Panc1 (cell line): ENCODE measurements at regions not wholly inside any gene's neighbourhood (a gene's known extent, or its start where the extent isn't known, plus 50 kb on each side); places are given as distances from the start of the nearest gene placed in this dataset.

Experiments used
- ATAC-seq: fragments of 200-7000 bp; cut with Tn5 transposase; 2 replicates; pipeline ENCODE4 v1.9.1; 2020; ENCODE audit warnings: mild to moderate bottlenecking, moderate library complexity
- BruUV-seq: library from RNA; stranded (reverse); fragments of 400-500 nt; replicated peaks from 2 replicates; lab custom pipeline; 2021; lab: Mats Ljungman, UMichigan
- CTCF ChIA-PET: fragments of 300-600 bp; sonication (Branson Sonifier 250); formaldehyde crosslinking; loops from one replicate; lab custom pipeline; 2022; ENCODE audit warnings: antibody characterized with exemption; lab: Charles Lee
- POLR2A ChIA-PET: fragments of 300-600 bp; sonication (Branson Sonifier 250); formaldehyde crosslinking; loops from one replicate; lab custom pipeline; 2022; ENCODE audit warnings: antibody characterized with exemption; lab: Charles Lee
- DNase-seq: peaks from one replicate; pipeline ENCODE4 v3.0.0-alpha.2; 2010; ENCODE audit warnings: low read depth, low spot score
- H3K27ac ChIP-seq: 2 replicates; pipeline ENCODE4 v1.5.1; 2011; ENCODE audit warnings: mild to moderate bottlenecking, low read length, inconsistent platforms
- H3K27me3 ChIP-seq: fragments of 200-500 bp; sonication (Bioruptor generic); 2 replicates; pipeline ENCODE4 v1.6.0; 2014; ENCODE audit warnings: low read length, inconsistent platforms; ENCODE audit not compliant: control insufficient read depth, insufficient read depth
- H3K36me3 ChIP-seq: fragments of 200-500 bp; sonication (Bioruptor generic); 2 replicates; pipeline ENCODE4 v1.5.1; 2014; ENCODE audit warnings: inconsistent platforms, mild to moderate bottlenecking, low read length, moderate library complexity; ENCODE audit not compliant: control insufficient read depth, insufficient read depth
- H3K4me1 ChIP-seq: 2 replicates; pipeline ENCODE4 v1.5.1; 2011; ENCODE audit warnings: inconsistent platforms, mild to moderate bottlenecking, low read length, moderate library complexity; ENCODE audit not compliant: control insufficient read depth, insufficient read depth
- H3K4me3 ChIP-seq, 2 experiments: 2 replicates each; pipeline ENCODE4 v1.5.1; 2011 to 2012; ENCODE audit warnings: low read depth in 2 of 2, low read length in 2 of 2, mild to moderate bottlenecking in 2 of 2, inconsistent platforms in 1 of 2, moderate library complexity in 1 of 2
- H3K9me3 ChIP-seq: fragments of 200-500 bp; sonication (Bioruptor generic); 2 replicates; pipeline ENCODE4 v1.5.1; 2014; ENCODE audit warnings: low read depth, mild to moderate bottlenecking, inconsistent platforms, low read length, moderate library complexity; ENCODE audit not compliant: control insufficient read depth, insufficient read depth
- POLR2AphosphoS5 ChIP-seq: IDR thresholded peaks from 2 replicates; pipeline ENCODE4 v1.6.1; 2012; ENCODE audit warnings: mild to moderate bottlenecking, low read depth, low read length, moderate library complexity
- SIN3A ChIP-seq: IDR thresholded peaks from 2 replicates; pipeline ENCODE4 v1.6.1; 2012; ENCODE audit warnings: low read depth, mild to moderate bottlenecking, low read length, moderate library complexity, borderline replicate concordance; ENCODE audit not compliant: insufficient read depth
- TCF7L2 ChIP-seq: IDR thresholded peaks from 2 replicates; pipeline ENCODE4 v1.6.1; 2011; ENCODE audit warnings: mild to moderate bottlenecking, low read depth, low read length, inconsistent platforms
- in situ Hi-C: cut with HindIII; loops from 2 replicates; pipeline ENCODE4 v1.10.0; 2016; ENCODE audit warnings: low sequenced_read_pairs, low pct_unique_long_range_greater_than_20kb
- intact Hi-C: fragments of 100-400 bp; cut with micrococcal nuclease; formaldehyde crosslinking; loops from one replicate; pipeline ENCODE4 v1.10.0; 2022; ENCODE audit not compliant: unreplicated experiment
- TF ChIP-seq, protein P1 (sequence below): fragments of 450-650 bp; IDR thresholded peaks from 2 replicates; pipeline ENCODE4 v1.5.1; 2017; ENCODE audit warnings: mild to moderate bottlenecking
- TF ChIP-seq, protein P2 (sequence below), 2 experiments: IDR thresholded peaks; 2 replicates each; pipeline ENCODE4 v1.6.1; 2011 to 2012; ENCODE audit warnings: low read depth in 2 of 2, control low read depth in 1 of 2, low read length in 1 of 2, mild to moderate bottlenecking in 1 of 2, moderate library complexity in 1 of 2; ENCODE audit not compliant: insufficient read depth in 1 of 2

DNA sequence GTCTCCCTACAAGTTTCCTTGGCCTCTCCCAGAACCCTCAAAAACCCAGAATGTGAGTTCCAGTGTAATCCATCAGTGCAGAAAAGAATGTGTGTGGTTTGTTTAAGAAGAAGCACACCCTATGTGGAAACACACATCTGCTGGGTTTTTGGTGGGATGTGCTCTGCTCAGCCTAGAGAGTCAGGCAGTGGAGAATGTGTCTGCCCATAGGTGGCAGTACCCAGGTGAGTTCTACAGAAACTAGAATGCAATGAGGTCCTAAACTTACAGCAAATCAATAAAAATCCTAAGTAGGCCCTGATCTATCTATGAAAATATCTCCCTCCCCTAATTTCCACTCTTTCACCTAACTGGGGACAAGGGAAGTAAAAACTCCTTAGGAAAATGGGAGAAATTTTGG is 437.3 kb downstream of the DHX35 start:
- ChIA-PET POLR2A (no interaction called here), CTCF (no interaction called here)
- H3K27me3 ChIP-seq: no peaks in the 10 kb centered on the region
- TF ChIP-seq SIN3A (no peak), TCF7L2 (no peak)
- TF ChIP-seq, protein P1, sequence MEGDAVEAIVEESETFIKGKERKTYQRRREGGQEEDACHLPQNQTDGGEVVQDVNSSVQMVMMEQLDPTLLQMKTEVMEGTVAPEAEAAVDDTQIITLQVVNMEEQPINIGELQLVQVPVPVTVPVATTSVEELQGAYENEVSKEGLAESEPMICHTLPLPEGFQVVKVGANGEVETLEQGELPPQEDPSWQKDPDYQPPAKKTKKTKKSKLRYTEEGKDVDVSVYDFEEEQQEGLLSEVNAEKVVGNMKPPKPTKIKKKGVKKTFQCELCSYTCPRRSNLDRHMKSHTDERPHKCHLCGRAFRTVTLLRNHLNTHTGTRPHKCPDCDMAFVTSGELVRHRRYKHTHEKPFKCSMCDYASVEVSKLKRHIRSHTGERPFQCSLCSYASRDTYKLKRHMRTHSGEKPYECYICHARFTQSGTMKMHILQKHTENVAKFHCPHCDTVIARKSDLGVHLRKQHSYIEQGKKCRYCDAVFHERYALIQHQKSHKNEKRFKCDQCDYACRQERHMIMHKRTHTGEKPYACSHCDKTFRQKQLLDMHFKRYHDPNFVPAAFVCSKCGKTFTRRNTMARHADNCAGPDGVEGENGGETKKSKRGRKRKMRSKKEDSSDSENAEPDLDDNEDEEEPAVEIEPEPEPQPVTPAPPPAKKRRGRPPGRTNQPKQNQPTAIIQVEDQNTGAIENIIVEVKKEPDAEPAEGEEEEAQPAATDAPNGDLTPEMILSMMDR: 0 out of 2 replicates have a peak, but pooled peaks have one; percentile 2
- intact Hi-C loops: no loop called here
- BruUV-seq: no TSS peak
- H3K36me3 ChIP-seq: no peaks in the 10 kb centered on the region
- H3K4me3 ChIP-seq: no peak overlapping the region
- no peaks in the 10 kb centered on the region for H3K9me3 ChIP-seq
- DNase-seq (no peak), ATAC-seq (no peak)
- in situ Hi-C loops: no loop called here
- H3K27ac ChIP-seq: no peak overlapping the region
- no peaks in the 10 kb centered on the region for H3K4me1 ChIP-seq

DNA sequence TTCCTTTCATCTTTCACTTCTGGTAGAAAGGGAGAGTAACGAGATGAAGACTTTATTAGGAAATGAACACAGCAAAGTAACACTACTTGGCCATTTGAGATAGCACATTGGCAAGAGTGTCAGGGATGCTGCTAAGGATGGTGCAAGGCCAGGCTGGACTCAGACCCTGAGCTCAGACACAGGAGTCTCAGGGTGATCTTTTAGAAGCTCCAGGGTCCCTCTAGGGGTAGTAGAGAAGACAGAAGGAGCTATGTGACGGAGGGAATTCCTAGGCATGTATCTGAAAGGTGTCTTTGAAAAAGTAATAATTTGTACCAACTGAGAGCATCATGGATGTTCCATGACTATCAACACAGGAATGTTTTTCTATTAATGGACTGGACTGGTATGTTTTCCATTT is 436.5 kb downstream of the DHX35 start:
- intact Hi-C loops: no loop called here
- POLR2A ChIA-PET: no interaction called here
- TF ChIP-seq SIN3A (no peak), POLR2AphosphoS5 (no peak), TCF7L2 (no peak)
- TF ChIP-seq, protein P2, sequence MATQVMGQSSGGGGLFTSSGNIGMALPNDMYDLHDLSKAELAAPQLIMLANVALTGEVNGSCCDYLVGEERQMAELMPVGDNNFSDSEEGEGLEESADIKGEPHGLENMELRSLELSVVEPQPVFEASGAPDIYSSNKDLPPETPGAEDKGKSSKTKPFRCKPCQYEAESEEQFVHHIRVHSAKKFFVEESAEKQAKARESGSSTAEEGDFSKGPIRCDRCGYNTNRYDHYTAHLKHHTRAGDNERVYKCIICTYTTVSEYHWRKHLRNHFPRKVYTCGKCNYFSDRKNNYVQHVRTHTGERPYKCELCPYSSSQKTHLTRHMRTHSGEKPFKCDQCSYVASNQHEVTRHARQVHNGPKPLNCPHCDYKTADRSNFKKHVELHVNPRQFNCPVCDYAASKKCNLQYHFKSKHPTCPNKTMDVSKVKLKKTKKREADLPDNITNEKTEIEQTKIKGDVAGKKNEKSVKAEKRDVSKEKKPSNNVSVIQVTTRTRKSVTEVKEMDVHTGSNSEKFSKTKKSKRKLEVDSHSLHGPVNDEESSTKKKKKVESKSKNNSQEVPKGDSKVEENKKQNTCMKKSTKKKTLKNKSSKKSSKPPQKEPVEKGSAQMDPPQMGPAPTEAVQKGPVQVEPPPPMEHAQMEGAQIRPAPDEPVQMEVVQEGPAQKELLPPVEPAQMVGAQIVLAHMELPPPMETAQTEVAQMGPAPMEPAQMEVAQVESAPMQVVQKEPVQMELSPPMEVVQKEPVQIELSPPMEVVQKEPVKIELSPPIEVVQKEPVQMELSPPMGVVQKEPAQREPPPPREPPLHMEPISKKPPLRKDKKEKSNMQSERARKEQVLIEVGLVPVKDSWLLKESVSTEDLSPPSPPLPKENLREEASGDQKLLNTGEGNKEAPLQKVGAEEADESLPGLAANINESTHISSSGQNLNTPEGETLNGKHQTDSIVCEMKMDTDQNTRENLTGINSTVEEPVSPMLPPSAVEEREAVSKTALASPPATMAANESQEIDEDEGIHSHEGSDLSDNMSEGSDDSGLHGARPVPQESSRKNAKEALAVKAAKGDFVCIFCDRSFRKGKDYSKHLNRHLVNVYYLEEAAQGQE (IDR thresholded peaks at IDR 0.05; ENCODE audit: insufficient read depth in 1 of 2, low read depth in 2 of 2, low read length in 1 of 2): no peak
- TF ChIP-seq, protein P1: no peak
- Histone ChIP-seq H3K4me1 (no peaks in the 10 kb centered on the region), H3K27me3 (no peaks in the 10 kb centered on the region), H3K27ac (no peak overlapping the region), H3K4me3 (no peak overlapping the region), H3K36me3 (no peaks in the 10 kb centered on the region), H3K9me3 (no peaks in the 10 kb centered on the region)
- DNase-seq (no peak), ATAC-seq (no peak)
- in situ Hi-C loops: no loop called here
- CTCF ChIA-PET: no interaction called here
- BruUV-seq: no TSS peak

DNA sequence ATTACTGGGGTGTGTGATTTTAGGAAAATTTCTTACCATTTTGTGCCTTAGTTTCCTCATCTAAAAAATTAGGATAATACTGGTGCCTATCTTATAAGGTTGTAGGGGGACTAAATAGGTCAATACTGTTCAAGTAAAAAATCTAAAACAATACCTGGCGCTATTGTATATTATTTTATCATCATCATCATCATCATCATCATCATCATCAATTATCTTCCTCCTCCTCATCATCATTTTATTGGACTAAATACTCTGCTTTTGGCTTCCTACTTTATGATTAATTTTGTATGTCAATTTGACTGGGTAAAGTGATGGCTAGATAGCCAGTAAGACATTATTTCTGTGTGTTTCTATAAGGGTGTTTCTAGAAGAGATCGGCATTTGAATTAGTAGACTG is 435.5 kb downstream of the DHX35 start:
- H3K27ac ChIP-seq: no peak overlapping the region
- no TSS peak for BruUV-seq
- no peaks in the 10 kb centered on the region for H3K9me3 ChIP-seq
- DNase-seq (no peak), ATAC-seq (no peak)
- ChIA-PET POLR2A (no interaction called here), CTCF (no interaction called here)
- H3K4me3 ChIP-seq: no peak overlapping the region
- intact Hi-C loops (no loop called here), in situ Hi-C loops (no loop called here)
- H3K4me1 ChIP-seq: no peaks in the 10 kb centered on the region
- no peaks in the 10 kb centered on the region for H3K36me3 ChIP-seq
- H3K27me3 ChIP-seq: no peaks in the 10 kb centered on the region
- TF ChIP-seq, protein P2 (IDR thresholded peaks at IDR 0.05; ENCODE audit: insufficient read depth in 1 of 2, low read depth in 2 of 2, low read length in 1 of 2): no peak
- TF ChIP-seq TCF7L2 (no peak), SIN3A (no peak), POLR2AphosphoS5 (no peak)
- TF ChIP-seq, protein P1: no peak
